ENCODE measurements at regions not wholly inside any gene's neighbourhood (a gene's known extent, or its start where the extent isn't known, plus 50 kb on each side); places are given as distances from the start of the nearest gene placed in this dataset.

DNA sequence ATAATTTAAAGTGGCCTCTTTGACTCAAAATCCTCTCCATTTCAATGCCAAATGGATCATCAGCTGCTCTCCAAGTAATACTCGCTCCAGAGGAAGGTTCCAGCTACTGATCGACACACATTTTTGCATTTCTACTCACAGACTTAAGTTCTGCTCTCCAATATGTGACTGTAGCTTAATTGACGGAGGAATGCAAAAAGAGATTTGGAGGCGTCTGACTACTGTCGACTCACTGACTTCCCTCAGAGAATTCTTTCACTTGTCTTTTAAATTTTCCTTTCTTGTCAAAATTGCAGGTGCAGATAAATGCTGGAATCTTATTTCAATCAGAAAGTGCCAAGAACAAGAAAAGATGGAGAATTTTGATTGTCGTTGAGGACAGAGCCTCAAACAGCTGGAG is 84.1 kb upstream of the PAPOLG start:
- no peaks in the 10 kb centered on the region for H3K36me3 ChIP-seq
- H3K9me3 ChIP-seq, result no peaks in the 10 kb centered on the region
- TF ChIP-seq EP300 (IDR thresholded peaks at IDR 0.05) (no peak), POLR2A (IDR thresholded peaks at IDR 0.05) (no peak), POLR2AphosphoS5 (IDR thresholded peaks at IDR 0.05) (no peak)
- TF ChIP-seq, protein P1, sequence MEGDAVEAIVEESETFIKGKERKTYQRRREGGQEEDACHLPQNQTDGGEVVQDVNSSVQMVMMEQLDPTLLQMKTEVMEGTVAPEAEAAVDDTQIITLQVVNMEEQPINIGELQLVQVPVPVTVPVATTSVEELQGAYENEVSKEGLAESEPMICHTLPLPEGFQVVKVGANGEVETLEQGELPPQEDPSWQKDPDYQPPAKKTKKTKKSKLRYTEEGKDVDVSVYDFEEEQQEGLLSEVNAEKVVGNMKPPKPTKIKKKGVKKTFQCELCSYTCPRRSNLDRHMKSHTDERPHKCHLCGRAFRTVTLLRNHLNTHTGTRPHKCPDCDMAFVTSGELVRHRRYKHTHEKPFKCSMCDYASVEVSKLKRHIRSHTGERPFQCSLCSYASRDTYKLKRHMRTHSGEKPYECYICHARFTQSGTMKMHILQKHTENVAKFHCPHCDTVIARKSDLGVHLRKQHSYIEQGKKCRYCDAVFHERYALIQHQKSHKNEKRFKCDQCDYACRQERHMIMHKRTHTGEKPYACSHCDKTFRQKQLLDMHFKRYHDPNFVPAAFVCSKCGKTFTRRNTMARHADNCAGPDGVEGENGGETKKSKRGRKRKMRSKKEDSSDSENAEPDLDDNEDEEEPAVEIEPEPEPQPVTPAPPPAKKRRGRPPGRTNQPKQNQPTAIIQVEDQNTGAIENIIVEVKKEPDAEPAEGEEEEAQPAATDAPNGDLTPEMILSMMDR (IDR thresholded peaks at IDR 0.05), result no peak
- WGBS, 2 donors, result 82 to 84% methylated on average over 6 of the region's 6 CpGs
- H3K4me3 ChIP-seq, result no peak overlapping the region
- ATAC-seq (ENCODE audit: low FRiP score in 2 of 2) (no peak), DNase-seq (no peak)
- H3K27me3 ChIP-seq, result no peaks in the 10 kb centered on the region
- no peak overlapping the region for H3K27ac ChIP-seq
- H3K4me1 ChIP-seq, result no peaks in the 10 kb centered on the region

DNA sequence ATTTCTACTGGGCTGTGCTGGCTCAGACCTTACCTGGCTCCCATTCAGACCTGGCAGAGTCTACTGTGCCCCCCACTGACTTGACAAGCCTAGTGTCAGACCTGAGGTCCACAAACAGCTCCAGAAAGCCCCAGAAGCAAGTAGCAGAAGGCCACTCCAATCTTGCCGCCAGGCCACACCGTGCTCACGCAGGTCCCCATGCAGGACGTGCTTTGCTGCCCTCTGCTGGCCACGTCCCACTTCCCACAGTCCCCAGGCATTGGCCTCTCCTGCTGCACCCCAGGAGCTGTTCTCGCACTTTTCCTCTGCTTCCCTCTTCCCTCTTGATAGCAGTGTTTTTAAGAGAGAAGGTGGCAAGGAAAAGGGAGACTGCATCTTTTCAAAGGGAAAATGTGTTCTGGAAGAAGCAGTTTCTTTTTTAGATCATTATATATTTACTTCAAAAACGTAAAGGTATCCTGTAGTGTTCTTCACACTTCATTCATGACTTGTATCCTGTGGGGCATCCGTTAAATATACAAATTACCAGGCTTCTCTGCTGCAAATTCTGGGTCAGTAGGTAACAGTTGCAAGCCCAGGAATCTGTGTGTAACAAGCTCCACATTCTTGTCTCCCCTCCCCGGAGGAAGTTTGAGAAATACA is 81.4 kb upstream of the PAPOLG start:
- no peaks in the 10 kb centered on the region for H3K4me1 ChIP-seq
- H3K9me3 ChIP-seq, result no peaks in the 10 kb centered on the region
- H3K4me3 ChIP-seq, result no peak overlapping the region
- H3K27ac ChIP-seq, result no peak overlapping the region
- peak; percentile 90 to 94 for ATAC-seq (ENCODE audit: low FRiP score in 2 of 2)
- no peaks in the 10 kb centered on the region for H3K27me3 ChIP-seq
- H3K36me3 ChIP-seq, result no peaks in the 10 kb centered on the region
- 21 to 25% methylated on average over 9 of the region's 9 CpGs for WGBS, 2 donors
- TF ChIP-seq, protein P1 (IDR thresholded peaks at IDR 0.05), result peak; percentile 70 to 90 (median 78)
- no peak for TF ChIP-seq EP300 (IDR thresholded peaks at IDR 0.05)
- DNase-seq, result peak; percentile 72 to 83

DNA sequence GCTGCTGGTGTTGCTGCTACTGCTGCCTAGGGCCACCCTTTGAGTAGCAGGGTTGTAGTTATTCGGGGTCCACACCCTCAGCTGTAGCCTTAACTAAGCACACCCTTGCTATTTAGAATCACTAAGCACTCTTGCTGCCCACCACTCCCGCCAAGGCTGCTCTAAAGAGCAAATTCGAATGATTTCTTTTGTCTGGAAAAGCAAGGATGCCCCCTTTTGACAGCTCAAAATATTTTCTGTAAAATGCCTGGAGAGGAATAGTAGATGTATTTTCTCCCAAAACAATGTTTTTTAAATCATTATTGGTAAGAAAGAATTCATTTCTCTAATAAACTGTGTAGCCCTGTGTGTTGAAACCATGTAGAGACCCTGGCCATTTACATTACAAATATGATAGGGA is 80.8 kb upstream of the PAPOLG start:
- Histone ChIP-seq H3K9me3 (no peaks in the 10 kb centered on the region), H3K36me3 (no peaks in the 10 kb centered on the region), H3K27ac (no peak overlapping the region), H3K27me3 (no peaks in the 10 kb centered on the region), H3K4me3 (no peak overlapping the region), H3K4me1 (no peaks in the 10 kb centered on the region)
- 52 to 68% methylated on average over 3 of the region's 3 CpGs for WGBS, 2 donors
- DNase-seq (no peak), ATAC-seq (ENCODE audit: low FRiP score in 2 of 2) (no peak)
- TF ChIP-seq EP300 (IDR thresholded peaks at IDR 0.05), result no peak
- TF ChIP-seq, protein P1 (IDR thresholded peaks at IDR 0.05), result no peak
- TF ChIP-seq POLR2A (IDR thresholded peaks at IDR 0.05), result no peak
- TF ChIP-seq POLR2AphosphoS5 (IDR thresholded peaks at IDR 0.05), result no peak

DNA sequence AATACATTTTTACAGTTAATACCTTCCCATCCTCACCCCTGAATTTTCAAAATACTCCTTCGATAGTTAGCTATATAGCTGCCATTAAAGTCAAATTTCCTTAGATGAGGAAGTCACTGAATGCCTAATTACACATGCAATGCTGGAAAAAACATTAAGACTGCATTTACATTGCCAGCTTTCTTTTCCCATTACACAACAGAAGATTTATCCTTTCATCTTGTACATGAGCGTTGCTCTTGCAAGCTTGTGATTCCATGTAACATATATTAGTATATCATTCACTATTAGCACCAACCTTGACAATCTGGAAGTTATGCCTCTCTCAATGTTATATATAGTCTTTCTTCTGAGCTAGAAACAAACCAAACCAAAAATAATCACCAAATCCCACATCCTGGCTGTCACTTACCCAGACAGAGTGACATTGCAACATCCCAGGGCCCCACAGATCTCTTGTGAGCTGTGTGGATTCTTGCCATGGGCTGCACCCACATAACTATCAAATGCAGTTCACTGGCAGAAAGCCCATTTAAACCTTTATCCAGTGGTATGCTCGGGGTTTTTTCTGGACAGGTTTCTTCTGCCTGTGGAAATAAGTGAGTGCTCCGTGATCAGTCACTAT is 79.2 kb upstream of the PAPOLG start:
- Histone ChIP-seq H3K27ac (no peak overlapping the region), H3K4me1 (no peaks in the 10 kb centered on the region), H3K4me3 (no peak overlapping the region), H3K9me3 (no peaks in the 10 kb centered on the region), H3K27me3 (no peaks in the 10 kb centered on the region), H3K36me3 (no peaks in the 10 kb centered on the region)
- no peak for DNase-seq
- ATAC-seq (ENCODE audit: low FRiP score in 2 of 2), result no peak
- WGBS, 2 donors, result 36 to 37% methylated on average over 4 of the region's 4 CpGs
- TF ChIP-seq EP300 (IDR thresholded peaks at IDR 0.05) (no peak), POLR2AphosphoS5 (IDR thresholded peaks at IDR 0.05) (no peak), POLR2A (IDR thresholded peaks at IDR 0.05) (no peak)
- TF ChIP-seq, protein P1 (IDR thresholded peaks at IDR 0.05), result no peak

DNA sequence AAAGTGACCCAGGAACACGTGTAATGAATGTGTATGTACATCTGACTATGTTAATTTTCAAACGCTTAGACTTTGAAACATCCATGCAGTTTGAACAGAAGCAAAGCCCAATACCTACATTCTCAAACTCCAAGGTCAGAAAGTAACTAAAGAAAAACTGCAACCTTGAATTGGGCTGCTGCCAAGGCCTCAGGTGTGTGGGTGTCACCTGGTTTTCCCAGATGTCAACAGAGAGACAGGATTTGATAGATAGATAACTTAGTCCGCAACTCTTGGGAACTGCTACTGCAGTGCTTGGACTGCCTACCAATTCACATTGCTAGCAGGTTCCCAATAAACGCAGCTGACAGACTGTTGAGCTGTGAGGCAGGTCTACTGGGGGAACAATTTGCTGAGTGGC is 78.7 kb upstream of the PAPOLG start:
- Histone ChIP-seq H3K4me1 (no peaks in the 10 kb centered on the region), H3K4me3 (no peak overlapping the region), H3K27ac (no peak overlapping the region), H3K9me3 (no peaks in the 10 kb centered on the region), H3K36me3 (no peaks in the 10 kb centered on the region), H3K27me3 (no peaks in the 10 kb centered on the region)
- TF ChIP-seq, protein P1 (IDR thresholded peaks at IDR 0.05), result no peak
- TF ChIP-seq EP300 (IDR thresholded peaks at IDR 0.05) (no peak), POLR2A (IDR thresholded peaks at IDR 0.05) (no peak), POLR2AphosphoS5 (IDR thresholded peaks at IDR 0.05) (no peak)
- DNase-seq, result no peak
- ATAC-seq (ENCODE audit: low FRiP score in 2 of 2), result no peak
- 58 to 66% methylated on average over 4 of the region's 4 CpGs for WGBS, 2 donors

All from upper lobe of left lung (tissue), 6 donors.